ENCODE measurements at regions not wholly inside any gene's neighbourhood (a gene's known extent, or its start where the extent isn't known, plus 50 kb on each side); places are given as distances from the start of the nearest gene placed in this dataset.

DNA sequence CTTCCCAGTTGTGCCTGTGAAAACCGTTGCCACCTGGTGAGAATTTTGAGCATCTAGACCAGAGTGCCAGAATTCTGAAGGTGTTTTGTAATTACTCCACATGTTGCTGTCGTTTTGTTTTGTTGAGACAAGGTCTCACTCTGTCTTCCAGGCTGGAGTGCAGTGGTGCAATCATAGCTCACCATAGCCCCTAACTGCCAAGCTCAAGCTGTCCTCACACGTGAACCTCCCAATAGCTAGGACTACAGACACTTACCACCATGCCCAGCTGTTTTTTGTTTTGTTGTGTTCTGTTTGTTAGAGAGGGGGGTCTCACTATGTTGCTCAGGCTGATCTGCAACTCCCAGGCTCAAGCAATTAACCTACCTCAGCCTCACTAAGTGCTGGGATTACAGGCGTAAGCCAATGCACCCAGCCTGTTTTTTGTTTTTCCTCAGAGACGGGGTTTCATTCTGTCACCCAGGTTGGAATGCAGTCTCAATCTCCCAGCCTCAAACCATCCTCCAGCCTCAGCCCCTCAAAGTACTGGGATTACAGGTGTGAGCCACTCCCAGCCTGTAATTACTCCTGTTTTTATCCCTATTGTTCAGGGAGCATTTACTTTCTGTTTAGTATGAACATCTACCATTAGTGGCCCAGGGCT, 121.1 kb upstream of the DMRT1 start:
- TF ChIP-seq CREB1 (IDR thresholded peaks at IDR 0.05; ENCODE audit: low read depth): no peak
- no peak for TF ChIP-seq RAD21 (IDR thresholded peaks at IDR 0.05; ENCODE audit: low read depth)
- TF ChIP-seq TCF12 (IDR thresholded peaks at IDR 0.05; ENCODE audit: low read depth): no peak
- no peak for TF ChIP-seq YY1 (IDR thresholded peaks at IDR 0.05; ENCODE audit: low read depth)
- TF ChIP-seq TEAD4 (IDR thresholded peaks at IDR 0.05): no peak

DNA sequence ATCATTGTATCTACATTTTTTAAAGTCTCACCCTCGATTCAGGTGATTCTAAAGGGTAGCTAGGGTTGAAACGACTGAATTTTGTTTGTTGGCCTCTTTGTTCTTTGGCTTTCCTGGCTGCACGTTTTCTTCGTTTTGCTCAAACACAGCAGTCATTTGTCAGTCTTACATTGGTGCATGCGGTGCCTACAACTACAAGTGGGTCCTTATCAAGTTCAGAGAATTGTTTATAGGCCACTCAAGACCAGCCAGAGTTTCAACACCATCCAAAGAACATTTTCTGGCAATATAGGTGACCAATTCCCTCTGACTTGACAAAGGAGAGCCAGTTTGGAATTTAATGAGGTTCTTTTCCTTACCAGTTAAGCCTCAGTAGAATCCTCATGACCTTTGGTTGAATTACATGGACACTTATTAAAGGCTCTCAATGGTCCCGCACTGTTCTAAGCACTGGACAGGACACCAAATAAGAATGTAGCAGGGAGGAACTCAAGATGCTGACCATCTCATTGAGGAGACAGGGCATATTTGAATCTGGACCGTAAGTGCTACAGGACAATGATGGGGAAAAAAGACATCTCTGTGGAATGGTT, 119.0 kb upstream of the DMRT1 start:
- no peak for TF ChIP-seq TAF1 (IDR thresholded peaks at IDR 0.05; ENCODE audit: low read depth)
- TF ChIP-seq TEAD4 (IDR thresholded peaks at IDR 0.05): no peak
- TF ChIP-seq EP300 (IDR thresholded peaks at IDR 0.05; ENCODE audit: borderline replicate concordance): no peak
- TF ChIP-seq TCF12 (IDR thresholded peaks at IDR 0.05; ENCODE audit: low read depth): no peak
- TF ChIP-seq EGR1 (IDR thresholded peaks at IDR 0.05): no peak
- no peak for TF ChIP-seq ZBTB7A (IDR thresholded peaks at IDR 0.05; ENCODE audit: low read depth)
- no peak for TF ChIP-seq RAD21 (IDR thresholded peaks at IDR 0.05; ENCODE audit: low read depth)
- TF ChIP-seq CEBPB (IDR thresholded peaks at IDR 0.05): no peak
- no peak for TF ChIP-seq CREB1 (IDR thresholded peaks at IDR 0.05; ENCODE audit: low read depth)
- TF ChIP-seq, protein P1, sequence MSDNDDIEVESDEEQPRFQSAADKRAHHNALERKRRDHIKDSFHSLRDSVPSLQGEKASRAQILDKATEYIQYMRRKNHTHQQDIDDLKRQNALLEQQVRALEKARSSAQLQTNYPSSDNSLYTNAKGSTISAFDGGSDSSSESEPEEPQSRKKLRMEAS (IDR thresholded peaks at IDR 0.05): no peak
- TF ChIP-seq YY1 (IDR thresholded peaks at IDR 0.05; ENCODE audit: low read depth): no peak
- TF ChIP-seq, protein P2, sequence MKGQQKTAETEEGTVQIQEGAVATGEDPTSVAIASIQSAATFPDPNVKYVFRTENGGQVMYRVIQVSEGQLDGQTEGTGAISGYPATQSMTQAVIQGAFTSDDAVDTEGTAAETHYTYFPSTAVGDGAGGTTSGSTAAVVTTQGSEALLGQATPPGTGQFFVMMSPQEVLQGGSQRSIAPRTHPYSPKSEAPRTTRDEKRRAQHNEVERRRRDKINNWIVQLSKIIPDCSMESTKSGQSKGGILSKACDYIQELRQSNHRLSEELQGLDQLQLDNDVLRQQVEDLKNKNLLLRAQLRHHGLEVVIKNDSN (IDR thresholded peaks at IDR 0.05): no peak
- TF ChIP-seq, protein P3, sequence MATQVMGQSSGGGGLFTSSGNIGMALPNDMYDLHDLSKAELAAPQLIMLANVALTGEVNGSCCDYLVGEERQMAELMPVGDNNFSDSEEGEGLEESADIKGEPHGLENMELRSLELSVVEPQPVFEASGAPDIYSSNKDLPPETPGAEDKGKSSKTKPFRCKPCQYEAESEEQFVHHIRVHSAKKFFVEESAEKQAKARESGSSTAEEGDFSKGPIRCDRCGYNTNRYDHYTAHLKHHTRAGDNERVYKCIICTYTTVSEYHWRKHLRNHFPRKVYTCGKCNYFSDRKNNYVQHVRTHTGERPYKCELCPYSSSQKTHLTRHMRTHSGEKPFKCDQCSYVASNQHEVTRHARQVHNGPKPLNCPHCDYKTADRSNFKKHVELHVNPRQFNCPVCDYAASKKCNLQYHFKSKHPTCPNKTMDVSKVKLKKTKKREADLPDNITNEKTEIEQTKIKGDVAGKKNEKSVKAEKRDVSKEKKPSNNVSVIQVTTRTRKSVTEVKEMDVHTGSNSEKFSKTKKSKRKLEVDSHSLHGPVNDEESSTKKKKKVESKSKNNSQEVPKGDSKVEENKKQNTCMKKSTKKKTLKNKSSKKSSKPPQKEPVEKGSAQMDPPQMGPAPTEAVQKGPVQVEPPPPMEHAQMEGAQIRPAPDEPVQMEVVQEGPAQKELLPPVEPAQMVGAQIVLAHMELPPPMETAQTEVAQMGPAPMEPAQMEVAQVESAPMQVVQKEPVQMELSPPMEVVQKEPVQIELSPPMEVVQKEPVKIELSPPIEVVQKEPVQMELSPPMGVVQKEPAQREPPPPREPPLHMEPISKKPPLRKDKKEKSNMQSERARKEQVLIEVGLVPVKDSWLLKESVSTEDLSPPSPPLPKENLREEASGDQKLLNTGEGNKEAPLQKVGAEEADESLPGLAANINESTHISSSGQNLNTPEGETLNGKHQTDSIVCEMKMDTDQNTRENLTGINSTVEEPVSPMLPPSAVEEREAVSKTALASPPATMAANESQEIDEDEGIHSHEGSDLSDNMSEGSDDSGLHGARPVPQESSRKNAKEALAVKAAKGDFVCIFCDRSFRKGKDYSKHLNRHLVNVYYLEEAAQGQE (IDR thresholded peaks at IDR 0.05; ENCODE audit: low read depth): no peak
- TF ChIP-seq FOXM1 (IDR thresholded peaks at IDR 0.05; ENCODE audit: borderline replicate concordance, low read depth): no peak
- no peak for TF ChIP-seq NFIC (IDR thresholded peaks at IDR 0.05)

DNA sequence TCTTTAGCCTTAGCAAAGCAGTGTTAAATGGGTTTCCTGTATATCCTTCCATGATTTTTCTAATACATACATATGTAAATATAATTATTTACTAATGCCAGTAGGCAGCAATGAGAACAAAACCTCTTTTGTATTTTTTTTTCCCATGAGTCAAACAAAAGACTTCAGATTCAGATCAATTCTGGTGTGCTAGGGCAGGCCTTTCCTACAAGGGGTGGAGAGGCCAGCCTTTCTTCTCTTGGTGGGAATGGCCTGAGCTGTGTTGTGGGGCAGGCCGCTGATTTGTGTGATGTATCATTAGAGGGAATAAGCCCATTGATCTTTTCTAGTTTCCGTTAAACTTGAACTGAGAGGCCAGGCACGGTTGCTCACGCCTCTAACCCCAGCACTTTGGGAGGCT, 115.5 kb upstream of the DMRT1 start:
- TF ChIP-seq CEBPB (IDR thresholded peaks at IDR 0.05) (no peak), YY1 (IDR thresholded peaks at IDR 0.05; ENCODE audit: low read depth) (no peak)

DNA sequence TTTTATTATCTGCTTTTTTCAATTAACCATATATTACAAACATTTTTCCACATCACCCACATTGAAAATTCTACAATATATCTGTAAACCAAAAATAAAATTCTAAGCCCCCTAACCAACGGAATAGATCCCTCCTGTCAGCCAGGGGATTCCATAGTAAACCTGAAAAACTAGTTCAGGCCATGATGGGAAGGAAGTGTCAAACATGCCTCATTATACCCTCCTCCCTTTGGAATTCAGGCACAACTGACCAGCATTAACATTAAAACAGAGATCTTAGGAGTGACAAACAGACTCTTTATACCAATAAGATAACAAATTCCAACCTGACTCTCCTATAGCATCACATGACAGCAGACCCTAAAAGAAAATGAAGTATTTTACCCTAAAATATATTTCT, 113.7 kb upstream of the DMRT1 start:
- TF ChIP-seq NFIC (IDR thresholded peaks at IDR 0.05) (no peak), TEAD4 (IDR thresholded peaks at IDR 0.05) (no peak), CEBPB (IDR thresholded peaks at IDR 0.05) (no peak), EP300 (IDR thresholded peaks at IDR 0.05; ENCODE audit: borderline replicate concordance) (no peak), ZBTB7A (IDR thresholded peaks at IDR 0.05; ENCODE audit: low read depth) (no peak), RAD21 (IDR thresholded peaks at IDR 0.05; ENCODE audit: low read depth) (no peak), FOXM1 (IDR thresholded peaks at IDR 0.05; ENCODE audit: borderline replicate concordance, low read depth) (no peak), CREB1 (IDR thresholded peaks at IDR 0.05; ENCODE audit: low read depth) (no peak), YY1 (IDR thresholded peaks at IDR 0.05; ENCODE audit: low read depth) (no peak), EGR1 (IDR thresholded peaks at IDR 0.05) (no peak), TAF1 (IDR thresholded peaks at IDR 0.05; ENCODE audit: low read depth) (no peak), TCF12 (IDR thresholded peaks at IDR 0.05; ENCODE audit: low read depth) (no peak)
- TF ChIP-seq, protein P3 (IDR thresholded peaks at IDR 0.05; ENCODE audit: low read depth): no peak
- TF ChIP-seq, protein P1 (IDR thresholded peaks at IDR 0.05): no peak
- TF ChIP-seq, protein P2 (IDR thresholded peaks at IDR 0.05): no peak

DNA sequence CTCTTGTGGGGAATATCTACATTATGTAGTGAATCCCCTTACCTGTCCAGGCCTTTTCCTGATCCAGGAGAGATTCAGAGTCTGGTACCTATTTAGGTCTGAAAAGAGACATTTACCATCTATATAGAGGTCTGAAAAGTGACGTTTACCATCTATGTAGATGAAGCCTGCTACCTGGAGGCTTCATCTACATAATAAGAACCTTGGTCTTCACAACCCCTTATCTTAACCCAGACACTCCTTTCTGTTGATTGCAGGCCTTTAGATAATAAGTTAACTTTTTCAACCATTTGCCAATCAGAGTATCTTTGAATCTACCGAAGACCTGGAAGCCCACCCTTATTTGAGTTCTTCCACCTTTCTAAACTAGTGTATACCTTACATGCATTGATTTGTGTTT, 113.0 kb upstream of the DMRT1 start:
- TF ChIP-seq, protein P1 (IDR thresholded peaks at IDR 0.05): no peak
- no peak for TF ChIP-seq EP300 (IDR thresholded peaks at IDR 0.05; ENCODE audit: borderline replicate concordance)

DNA sequence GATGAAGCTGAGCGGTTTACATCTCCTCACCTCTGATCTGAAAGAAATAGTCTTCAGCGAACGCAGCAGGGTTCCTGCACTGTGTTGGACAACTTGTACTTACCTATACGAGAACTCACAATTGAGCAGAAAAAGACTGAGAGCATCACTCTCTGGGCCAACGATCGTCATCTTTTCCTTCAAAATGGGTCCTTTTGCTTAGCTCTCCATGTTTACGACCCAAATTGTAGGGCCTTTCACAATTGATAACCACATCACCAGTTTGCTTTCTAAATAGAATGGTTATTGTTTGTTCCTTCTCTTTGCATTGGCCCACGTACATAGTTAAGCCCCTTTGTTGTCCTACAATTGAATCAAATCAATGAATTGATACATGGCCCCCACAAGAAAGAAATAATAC, 110.0 kb upstream of the DMRT1 start:
- TF ChIP-seq FOXM1 (IDR thresholded peaks at IDR 0.05; ENCODE audit: borderline replicate concordance, low read depth) (no peak), EP300 (IDR thresholded peaks at IDR 0.05; ENCODE audit: borderline replicate concordance) (no peak), TAF1 (IDR thresholded peaks at IDR 0.05; ENCODE audit: low read depth) (no peak), TCF12 (IDR thresholded peaks at IDR 0.05; ENCODE audit: low read depth) (no peak), YY1 (IDR thresholded peaks at IDR 0.05; ENCODE audit: low read depth) (no peak), ZBTB7A (IDR thresholded peaks at IDR 0.05; ENCODE audit: low read depth) (no peak), EGR1 (IDR thresholded peaks at IDR 0.05) (no peak), RAD21 (IDR thresholded peaks at IDR 0.05; ENCODE audit: low read depth) (no peak), CREB1 (IDR thresholded peaks at IDR 0.05; ENCODE audit: low read depth) (no peak), NFIC (IDR thresholded peaks at IDR 0.05) (no peak), TEAD4 (IDR thresholded peaks at IDR 0.05) (no peak), CEBPB (IDR thresholded peaks at IDR 0.05) (no peak)
- TF ChIP-seq, protein P3 (IDR thresholded peaks at IDR 0.05; ENCODE audit: low read depth): no peak
- TF ChIP-seq, protein P1 (IDR thresholded peaks at IDR 0.05): no peak
- TF ChIP-seq, protein P2 (IDR thresholded peaks at IDR 0.05): no peak
